NCI-H1930 (cell line): ENCODE measurements at regions not wholly inside any gene's neighbourhood (a gene's known extent, or its start where the extent isn't known, plus 50 kb on each side); places are given as distances from the start of the nearest gene placed in this dataset.
A peak's percentile ranks its signal among the peaks of the same experiment; 100 is the strongest.

Experiments
- DNase-seq, 2 experiments: peaks; one replicate each; lab custom pipeline; 2025; lab: John Stamatoyannopoulos, UW

- DNase-seq: no peak
Measured at GRCh38 chr18:46321955-46322354, 217.8 kb downstream of the HAUS1 start.

GRCh38 chr18:46322411-46322891, 218.3 kb downstream of the HAUS1 start:
- DNase-seq: no peak

- DNase-seq: no peak
Measured at GRCh38 chr18:46322941-46323340, 218.8 kb downstream of the HAUS1 start.

- DNase-seq: no peak
Measured at GRCh38 chr18:46324087-46324955, 220.1 kb downstream of the HAUS1 start.

- no peak for DNase-seq
Measured at GRCh38 chr18:46325895-46326294, 221.7 kb downstream of the HAUS1 start.

- DNase-seq: no peak
Measured at GRCh38 chr18:46329736-46330246, 225.6 kb downstream of the HAUS1 start.

- no peak for DNase-seq
Measured at GRCh38 chr18:46331316-46331715, 227.1 kb downstream of the HAUS1 start.

GRCh38 chr18:46332286-46332801, 228.2 kb downstream of the HAUS1 start:
- no peak for DNase-seq

- DNase-seq: no peak
Measured at GRCh38 chr18:46332921-46333341, 228.7 kb downstream of the HAUS1 start.

- peak; percentile 59 to 70 for DNase-seq
Measured at GRCh38 chr18:46333431-46334135, 229.4 kb downstream of the HAUS1 start.

GRCh38 chr18:46334868-46335281, 230.7 kb downstream of the HAUS1 start:
- DNase-seq: peak in 1 of 2 experiments; percentile 45

- no peak for DNase-seq
Measured at GRCh38 chr18:46335534-46336101, 231.4 kb downstream of the HAUS1 start.

GRCh38 chr18:46336278-46337111, 232.3 kb downstream of the HAUS1 start:
- no peak for DNase-seq

GRCh38 chr18:46337271-46337670, 233.1 kb downstream of the HAUS1 start:
- DNase-seq: no peak

- no peak for DNase-seq
Measured at GRCh38 chr18:46338205-46338604, 234.0 kb downstream of the HAUS1 start.

- DNase-seq: no peak
Measured at GRCh38 chr18:46338766-46339165, 234.6 kb downstream of the HAUS1 start.

- DNase-seq: no peak
Measured at GRCh38 chr18:46340716-46341115, 236.5 kb downstream of the HAUS1 start.

- no peak for DNase-seq
Measured at GRCh38 chr18:46341986-46342525, 237.9 kb downstream of the HAUS1 start.

GRCh38 chr18:46343456-46343855, 239.3 kb downstream of the HAUS1 start:
- DNase-seq: no peak

GRCh38 chr18:46343931-46344372, 239.8 kb downstream of the HAUS1 start:
- DNase-seq: no peak
